GM12878 (cell line): ENCODE measurements at regions not wholly inside any gene's neighbourhood (a gene's known extent, or its start where the extent isn't known, plus 50 kb on each side); places are given as distances from the start of the nearest gene placed in this dataset.

Source experiments
- ATAC-seq: fragments of 200-7000 bp; cut with Tn5 transposase; 3 replicates; pipeline ENCODE4 v1.9.1; 2020; ENCODE audit warnings: mild to moderate bottlenecking, moderate library complexity
- BruUV-seq: library from RNA; stranded (reverse); fragments of 400-500 nt; replicated peaks from 2 replicates; lab custom pipeline; 2021; lab: Mats Ljungman, UMichigan
- CTCF ChIA-PET: fragments of 300-600 bp; sonication (Branson Sonifier 250); formaldehyde crosslinking; extraction: SDS; loops from one replicate; lab custom pipeline; 2021; ENCODE audit warnings: inconsistent platforms; lab: Yijun Ruan, JAX
- POLR2A ChIA-PET: fragments of 350-600 bp; formaldehyde crosslinking; extraction: SDS; loops from one replicate; lab custom pipeline; 2021; ENCODE audit warnings: inconsistent platforms; lab: Charles Lee
- RAD21 ChIA-PET: fragments of 300-600 bp; sonication (Branson Sonifier 250); formaldehyde crosslinking; loops from one replicate; lab custom pipeline; 2023; ENCODE audit warnings: antibody characterized with exemption; ENCODE audit not compliant: unreplicated experiment; lab: Charles Lee
- SMC1A ChIA-PET: fragments of 300-600 bp; sonication (Branson Sonifier 250); formaldehyde crosslinking; loops from one replicate; lab custom pipeline; 2023; ENCODE audit not compliant: unreplicated experiment, uncharacterized antibody; lab: Charles Lee
- DNase-seq: peaks from one replicate; pipeline ENCODE4 v3.0.0-alpha.2; 2011; ENCODE audit warnings: low read depth, low spot score
- FAIRE-seq: peaks from 3 replicates; lab custom pipeline; 2011; peaks lifted over from hg19 to GRCh38; lab: Jason Lieb, UNC
- H2AFZ ChIP-seq: 2 replicates; pipeline ENCODE4 v1.6.0; 2011; ENCODE audit warnings: low read depth, low read length, control low read depth; ENCODE audit not compliant: control insufficient read depth
- H3K27ac ChIP-seq: 2 replicates; pipeline ENCODE4 v1.5.1; 2011; ENCODE audit warnings: control low read depth; ENCODE audit not compliant: control insufficient read depth, insufficient read depth
- H3K27me3 ChIP-seq, 2 experiments: replicated peaks in 1 of 2; 2 replicates each; pipeline versions ENCODE4 v1.6.0 to v1.6.1; 2011; ENCODE audit warnings: low read length in 1 of 2; ENCODE audit not compliant: control insufficient read depth in 2 of 2, insufficient read depth in 2 of 2
- H3K36me3 ChIP-seq, 2 experiments: 2 replicates each; pipeline ENCODE4 v1.5.1; 2011; ENCODE audit warnings: low read length in 1 of 2; ENCODE audit not compliant: control insufficient read depth in 2 of 2, insufficient read depth in 2 of 2
- H3K4me1 ChIP-seq: 2 replicates; pipeline ENCODE4 v1.6.1; 2011; ENCODE audit warnings: mild to moderate bottlenecking, low read length, moderate library complexity, mixed read lengths; ENCODE audit not compliant: control insufficient read depth, insufficient read depth
- H3K4me2 ChIP-seq: 2 replicates; pipeline ENCODE4 v1.6.0; 2011; ENCODE audit warnings: control low read depth; ENCODE audit not compliant: control insufficient read depth, insufficient read depth
- H3K4me3 ChIP-seq: fragments of 200-600 bp; sonication (generic); 2 replicates; pipeline ENCODE4 v1.5.1; 2016
- H3K79me2 ChIP-seq: 2 replicates; pipeline ENCODE4 v1.6.0; 2011; ENCODE audit warnings: low read length; ENCODE audit not compliant: control insufficient read depth, insufficient read depth
- H3K9ac ChIP-seq: 2 replicates; pipeline ENCODE4 v1.8.0; 2011; ENCODE audit warnings: low read length, control low read depth, mixed read lengths; ENCODE audit not compliant: control insufficient read depth, insufficient read depth
- H3K9me3 ChIP-seq: replicated peaks from 3 replicates; pipeline ENCODE4 v1.5.1; 2011; ENCODE audit warnings: mild to moderate bottlenecking, low read length; ENCODE audit not compliant: control insufficient read depth, insufficient read depth
- H4K20me1 ChIP-seq: 2 replicates; pipeline ENCODE4 v1.6.0; 2011; ENCODE audit not compliant: control insufficient read depth, insufficient read depth
- NR2C1 ChIP-seq: fragments of 450-650 bp; IDR thresholded peaks from 2 replicates; pipeline ENCODE4 v1.6.1; 2017; ENCODE audit warnings: antibody characterized with exemption, mild to moderate bottlenecking, moderate library complexity
- RAD21 ChIP-seq: IDR thresholded peaks from 2 replicates; pipeline ENCODE4 v1.6.1; 2011; ENCODE audit warnings: mild to moderate bottlenecking, low read depth, low read length, moderate library complexity; ENCODE audit not compliant: insufficient read depth
- SMC3 ChIP-seq: IDR thresholded peaks from 2 replicates; pipeline ENCODE4 v1.6.1; 2011; ENCODE audit warnings: low read length, improper control_type of control experiment, borderline replicate concordance
- SREBF1 ChIP-seq: IDR thresholded peaks from 2 replicates; pipeline ENCODE4 v1.6.1; 2012; ENCODE audit warnings: mild to moderate bottlenecking, low read length
- WGBS: methylation state at CpG from one replicate; pipeline ENCODE4 v1.1.6; 2016; ENCODE audit warnings: low lambda C conversion rate; ENCODE audit not compliant: insufficient replicate concordance, insufficient coverage; ENCODE audit errors: missing lambda C conversion rate; 5-methylcytosine and 5-hydroxymethylcytosine counted together
- in situ Hi-C: fragments of 300-500 bp; cut with MboI; formaldehyde crosslinking; loops from 9 replicates; pipeline ENCODE4 v1.14.3; 2018; ENCODE audit warnings: mixed read lengths
- intact Hi-C: fragments of 100-400 bp; cut with micrococcal nuclease; formaldehyde crosslinking; loops from one replicate; pipeline ENCODE4 v1.14.2; 2022; ENCODE audit not compliant: unreplicated experiment
- TF ChIP-seq, protein P1 (sequence below), 3 experiments: IDR thresholded peaks in 2 of 3; conservative IDR thresholded peaks in 1 of 3; 2 replicates each; pipeline ENCODE4 v1.5.1; 2011; ENCODE audit warnings: low read depth in 3 of 3, low read length in 3 of 3, mild to moderate bottlenecking in 3 of 3, control low read depth in 2 of 3, moderate library complexity in 2 of 3, inconsistent platforms in 1 of 3, mixed read lengths in 1 of 3; ENCODE audit not compliant: control insufficient read depth in 2 of 3, insufficient read depth in 1 of 3; ENCODE audit errors: extremely low read depth in 1 of 3

DNA sequence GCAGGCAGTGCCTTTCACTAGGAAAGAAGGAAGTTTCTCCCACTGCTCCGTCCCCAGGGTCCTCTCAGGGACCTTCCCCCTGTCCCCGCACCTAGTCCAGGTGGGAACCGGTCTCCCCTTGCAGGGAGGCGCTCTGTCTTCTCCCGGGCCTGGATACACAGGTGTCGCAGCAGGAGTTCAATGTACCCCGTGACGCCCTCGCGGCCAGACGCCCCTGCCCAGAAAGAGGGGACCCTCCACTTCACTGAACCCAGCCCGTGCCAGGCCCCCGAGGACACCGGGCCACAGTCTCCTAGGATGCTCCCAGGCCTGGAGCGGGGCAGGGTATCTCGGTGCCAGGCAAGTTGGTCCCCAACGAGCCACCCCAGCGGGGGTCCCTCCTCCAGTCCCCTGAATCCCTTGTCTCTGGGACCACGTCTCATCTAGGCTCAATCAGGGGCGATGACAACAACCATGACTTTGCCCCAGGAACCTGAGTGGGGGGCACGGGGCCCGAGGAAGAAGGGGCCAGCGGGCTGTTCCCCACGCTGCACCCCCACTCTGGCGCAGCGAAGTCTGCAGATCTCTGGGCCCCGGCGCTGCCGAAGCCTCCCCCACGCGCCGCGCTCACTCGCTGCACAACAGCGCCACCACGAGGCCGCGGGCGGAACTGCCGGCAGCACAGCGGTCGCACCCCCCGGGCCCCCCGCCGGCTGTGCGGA is 103.0 kb downstream of the EDN3 start:
- Histone ChIP-seq H4K20me1 (no peaks in the 10 kb centered on the region), H3K9me3 (no peaks in the 10 kb centered on the region), H2AFZ (no peak overlapping the region), H3K36me3 (no peaks in the 10 kb centered on the region), H3K79me2 (no peaks in the 10 kb centered on the region), H3K9ac (no peak overlapping the region), H3K27me3 (peaks cover 0 to 2% of the 10 kb centered on the region in 2 experiments; a peak in 2 of 4 replicates), H3K4me3 (no peak overlapping the region), H3K4me1 (no peaks in the 10 kb centered on the region), H3K4me2 (no peak overlapping the region), H3K27ac (no peak overlapping the region)
- intact Hi-C loops: loop anchor here (10.0 kb wide), 1 partner anchor 319 kb away; no protein-coding TSS in a partner anchor
- SMC1A ChIA-PET: no interaction called here
- no peak for FAIRE-seq
- POLR2A ChIA-PET: no interaction called here
- CTCF ChIA-PET: interaction anchor here (1.1 to 1.5 kb wide), 2 partner anchors 12 to 533 kb away, joined by 3 to 5 read pairs; no protein-coding TSS in a partner anchor
- TF ChIP-seq NR2C1 (no peak), SMC3 (peak; percentile 43), SREBF1 (no peak), RAD21 (peak; percentile 65)
- TF ChIP-seq, protein P1, sequence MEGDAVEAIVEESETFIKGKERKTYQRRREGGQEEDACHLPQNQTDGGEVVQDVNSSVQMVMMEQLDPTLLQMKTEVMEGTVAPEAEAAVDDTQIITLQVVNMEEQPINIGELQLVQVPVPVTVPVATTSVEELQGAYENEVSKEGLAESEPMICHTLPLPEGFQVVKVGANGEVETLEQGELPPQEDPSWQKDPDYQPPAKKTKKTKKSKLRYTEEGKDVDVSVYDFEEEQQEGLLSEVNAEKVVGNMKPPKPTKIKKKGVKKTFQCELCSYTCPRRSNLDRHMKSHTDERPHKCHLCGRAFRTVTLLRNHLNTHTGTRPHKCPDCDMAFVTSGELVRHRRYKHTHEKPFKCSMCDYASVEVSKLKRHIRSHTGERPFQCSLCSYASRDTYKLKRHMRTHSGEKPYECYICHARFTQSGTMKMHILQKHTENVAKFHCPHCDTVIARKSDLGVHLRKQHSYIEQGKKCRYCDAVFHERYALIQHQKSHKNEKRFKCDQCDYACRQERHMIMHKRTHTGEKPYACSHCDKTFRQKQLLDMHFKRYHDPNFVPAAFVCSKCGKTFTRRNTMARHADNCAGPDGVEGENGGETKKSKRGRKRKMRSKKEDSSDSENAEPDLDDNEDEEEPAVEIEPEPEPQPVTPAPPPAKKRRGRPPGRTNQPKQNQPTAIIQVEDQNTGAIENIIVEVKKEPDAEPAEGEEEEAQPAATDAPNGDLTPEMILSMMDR (IDR thresholded peaks at IDR 0.05 in 2 of 3, conservative IDR thresholded peaks at IDR 0.05 in 1 of 3; ENCODE audit: control insufficient read depth in 2 of 3, extremely low read depth in 1 of 3, insufficient read depth in 1 of 3, low read depth in 3 of 3, low read length in 3 of 3): peak; percentile 68 to 84 (median 78)
- RAD21 ChIA-PET: interaction anchor here (1.0 to 1.2 kb wide), 2 partner anchors 181 to 196 kb away, joined by 3 read pairs; no protein-coding TSS in a partner anchor
- BruUV-seq: no TSS peak
- DNase-seq: no peak
- in situ Hi-C loops: no loop called here
- 5% methylated on average over 46 of the region's 46 CpGs for WGBS
- peak; percentile 75 for ATAC-seq
